D721Med (cell line): ENCODE measurements at regions not wholly inside any gene's neighbourhood (a gene's known extent, or its start where the extent isn't known, plus 50 kb on each side); places are given as distances from the start of the nearest gene placed in this dataset.

ENCODE experiments used
- DNase-seq: peaks from one replicate; pipeline ENCODE4 v3.0.0; 2011; ENCODE audit warnings: low spot score; ENCODE audit not compliant: insufficient read length
- FAIRE-seq: peaks from 2 replicates; lab custom pipeline; 2011; peaks lifted over from hg19 to GRCh38; lab: Jason Lieb, UNC
- TF ChIP-seq, protein P1 (sequence below): IDR thresholded peaks from 2 replicates; pipeline ENCODE4 v1.5.1; 2012; ENCODE audit warnings: mild to moderate bottlenecking, control low read depth; ENCODE audit not compliant: insufficient read depth; ENCODE audit errors: missing control alignments

DNA sequence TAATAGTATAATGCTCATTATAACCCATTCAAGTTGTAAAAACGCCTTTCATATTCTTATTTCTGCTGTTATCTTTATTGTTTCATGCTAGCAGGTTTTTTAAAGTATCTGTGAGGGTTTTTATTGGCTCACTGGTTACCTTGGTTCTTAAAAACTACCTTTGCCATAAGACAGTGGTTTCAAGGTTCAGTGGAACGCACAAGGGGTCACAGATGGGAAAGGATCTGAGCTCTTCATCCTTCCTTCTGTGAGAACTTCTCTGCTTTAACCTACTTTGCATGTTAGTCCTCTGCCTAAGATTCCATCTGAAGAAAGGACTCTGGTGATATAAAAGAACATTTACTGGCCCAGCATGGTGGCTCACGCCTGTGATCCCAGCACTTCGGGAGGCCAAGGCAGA lies 492.6 kb downstream of the CD83 start:
- TF ChIP-seq, protein P1, sequence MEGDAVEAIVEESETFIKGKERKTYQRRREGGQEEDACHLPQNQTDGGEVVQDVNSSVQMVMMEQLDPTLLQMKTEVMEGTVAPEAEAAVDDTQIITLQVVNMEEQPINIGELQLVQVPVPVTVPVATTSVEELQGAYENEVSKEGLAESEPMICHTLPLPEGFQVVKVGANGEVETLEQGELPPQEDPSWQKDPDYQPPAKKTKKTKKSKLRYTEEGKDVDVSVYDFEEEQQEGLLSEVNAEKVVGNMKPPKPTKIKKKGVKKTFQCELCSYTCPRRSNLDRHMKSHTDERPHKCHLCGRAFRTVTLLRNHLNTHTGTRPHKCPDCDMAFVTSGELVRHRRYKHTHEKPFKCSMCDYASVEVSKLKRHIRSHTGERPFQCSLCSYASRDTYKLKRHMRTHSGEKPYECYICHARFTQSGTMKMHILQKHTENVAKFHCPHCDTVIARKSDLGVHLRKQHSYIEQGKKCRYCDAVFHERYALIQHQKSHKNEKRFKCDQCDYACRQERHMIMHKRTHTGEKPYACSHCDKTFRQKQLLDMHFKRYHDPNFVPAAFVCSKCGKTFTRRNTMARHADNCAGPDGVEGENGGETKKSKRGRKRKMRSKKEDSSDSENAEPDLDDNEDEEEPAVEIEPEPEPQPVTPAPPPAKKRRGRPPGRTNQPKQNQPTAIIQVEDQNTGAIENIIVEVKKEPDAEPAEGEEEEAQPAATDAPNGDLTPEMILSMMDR, result no peak
- no peak for FAIRE-seq
- no peak for DNase-seq

DNA sequence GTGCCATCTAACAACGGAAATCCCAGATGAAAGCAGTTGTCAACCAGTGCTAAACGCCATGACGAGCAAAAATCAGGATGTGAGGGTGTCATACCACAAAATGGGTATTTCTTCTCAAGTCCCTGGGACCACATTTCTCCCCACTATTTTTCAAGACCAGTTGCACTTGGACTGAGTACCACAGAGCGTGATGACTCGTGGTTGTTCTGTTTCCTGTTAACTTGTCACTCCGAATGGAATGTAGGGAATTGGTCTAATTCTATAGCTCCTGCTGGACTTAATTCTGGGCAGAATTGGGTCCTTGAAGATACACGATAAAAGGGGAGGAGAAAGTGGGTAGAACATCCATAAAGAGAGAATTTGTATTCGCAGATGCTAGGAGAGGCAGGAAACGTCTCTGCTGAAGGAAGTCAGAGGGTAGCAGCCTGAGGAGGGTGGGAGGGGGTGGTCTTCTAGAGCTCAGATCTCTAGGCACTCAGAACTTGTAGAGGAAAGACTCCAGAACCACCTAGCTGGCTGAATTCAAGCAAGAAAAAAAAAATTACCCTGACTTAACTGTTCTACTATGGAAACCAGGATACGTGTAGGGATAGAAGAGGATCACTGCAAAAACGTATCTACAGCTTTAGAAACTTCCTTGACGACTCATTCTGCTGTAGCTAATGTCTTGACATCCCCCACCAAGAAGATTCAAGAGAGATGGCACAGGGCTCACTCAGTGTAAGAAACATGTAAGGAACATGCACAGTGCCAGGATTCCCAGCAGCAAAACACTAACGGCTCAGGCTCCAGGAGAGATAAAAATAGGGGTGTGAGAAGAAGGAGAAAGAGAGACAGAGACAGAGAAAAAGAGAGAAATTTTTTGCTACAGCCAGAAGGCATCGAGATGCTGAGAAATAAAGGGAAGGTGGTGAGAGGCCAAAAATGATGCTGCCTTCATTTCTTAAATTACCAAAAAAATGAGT lies 494.7 kb downstream of the CD83 start:
- TF ChIP-seq, protein P1, result no peak
- DNase-seq, result no peak
- FAIRE-seq, result no peak

DNA sequence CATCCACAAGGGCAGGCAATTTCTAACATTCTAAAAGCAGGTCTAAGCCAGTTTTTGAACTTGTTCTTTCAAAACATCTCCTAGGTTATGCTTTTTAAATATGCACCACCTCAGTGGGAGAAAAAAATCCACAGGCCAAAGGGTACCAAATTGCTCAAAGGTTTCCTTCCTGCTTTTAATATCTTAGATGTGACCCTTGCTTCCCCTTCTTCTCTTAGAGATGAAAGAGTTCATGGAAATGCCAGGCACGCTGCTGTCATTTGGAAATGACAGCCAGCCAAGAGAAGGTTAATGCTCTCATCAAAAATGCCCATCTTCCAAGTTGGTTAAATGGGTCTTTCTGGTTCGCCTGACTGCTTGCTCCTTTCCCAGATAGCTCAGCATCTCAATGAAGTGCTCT lies 497.1 kb downstream of the CD83 start:
- DNase-seq, result no peak
- TF ChIP-seq, protein P1, result no peak
- no peak for FAIRE-seq

DNA sequence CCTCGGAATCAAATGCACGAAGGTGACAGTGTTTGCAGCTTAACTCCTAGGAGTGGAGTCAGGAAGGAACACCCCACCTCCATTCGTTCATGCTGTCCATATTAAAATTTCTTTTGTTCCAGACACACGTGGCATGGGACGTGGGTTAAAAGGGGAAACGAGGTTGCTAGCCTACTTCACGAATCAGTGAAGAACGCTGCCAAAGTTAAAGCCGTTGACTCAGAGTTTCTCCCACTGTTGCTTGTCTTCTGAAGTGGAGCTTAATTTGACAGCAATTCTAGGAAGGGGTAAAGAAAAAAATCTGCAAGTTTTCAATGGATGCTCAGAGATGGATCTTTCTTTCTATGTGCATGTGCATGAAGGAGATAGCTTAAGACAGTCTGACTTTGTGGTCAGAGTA lies 499.1 kb downstream of the CD83 start:
- no peak for DNase-seq
- TF ChIP-seq, protein P1, result no peak
- FAIRE-seq, result no peak

DNA sequence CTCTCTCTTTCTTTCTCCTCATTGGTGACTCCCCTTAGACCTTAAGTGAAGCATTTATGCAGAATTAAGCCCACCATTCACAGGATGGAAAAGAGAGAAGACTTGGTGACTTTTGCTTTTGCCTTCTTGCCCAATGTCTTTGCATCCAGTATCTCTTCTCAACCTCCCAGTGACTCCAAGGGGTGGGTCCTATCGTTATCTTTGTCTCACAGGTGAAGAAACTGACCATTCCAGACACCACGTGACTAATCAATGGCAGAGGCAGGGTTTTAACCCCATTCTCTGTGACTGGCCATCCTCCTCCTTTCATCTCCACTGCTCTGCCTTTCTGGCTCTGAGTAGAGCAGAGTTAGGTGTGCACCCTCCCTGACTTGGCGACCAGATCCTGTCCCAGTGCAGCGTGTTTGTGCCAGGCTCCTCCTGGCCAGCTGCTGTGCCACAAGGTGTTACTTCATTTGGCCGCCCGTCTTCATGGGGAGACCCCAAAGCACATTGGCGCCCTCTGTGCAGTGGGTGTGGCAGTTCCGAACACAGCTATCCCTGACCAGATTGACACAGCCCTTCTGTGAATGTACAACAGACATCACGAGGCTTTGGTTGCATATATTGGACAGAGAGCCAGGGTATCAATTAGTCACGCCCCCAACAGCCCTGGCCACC lies 501.3 kb downstream of the CD83 start:
- no peak for DNase-seq
- FAIRE-seq, result no peak
- TF ChIP-seq, protein P1, result no peak

DNA sequence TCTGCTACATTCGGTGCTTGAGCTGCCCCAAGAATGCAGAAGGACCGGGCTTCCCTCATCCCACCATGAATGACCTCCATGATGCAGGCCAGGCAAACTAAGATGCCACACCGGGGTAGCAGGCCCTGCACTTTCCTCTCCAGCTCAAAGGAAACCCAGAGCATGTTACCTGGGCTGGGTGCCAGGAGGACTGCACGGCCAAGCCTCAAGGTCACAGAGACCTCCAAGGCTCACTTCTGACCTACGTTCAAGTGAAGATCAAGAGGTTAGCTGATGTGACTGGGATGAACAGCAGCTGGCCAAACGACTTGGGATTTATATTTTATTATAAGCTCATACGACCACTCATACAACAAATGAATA lies 501.8 kb downstream of the CD83 start:
- FAIRE-seq (no peak), DNase-seq (no peak)
- TF ChIP-seq, protein P1, result no peak
